OCI-LY3 (cell line): ENCODE measurements at regions not wholly inside any gene's neighbourhood (a gene's known extent, or its start where the extent isn't known, plus 50 kb on each side); places are given as distances from the start of the nearest gene placed in this dataset.

Experiments used
- H2AFZ ChIP-seq: fragments of 200-600, 300-600 bp; shearing (Covaris generic); 2 replicates; pipeline ENCODE4 v1.6.0; 2014; ENCODE audit warnings: antibody characterized with exemption, low read depth, low read length
- H3K27ac ChIP-seq: fragments of 200-600, 300-600 bp; sonication (generic); 2 replicates; pipeline ENCODE4 v1.5.1; 2014; ENCODE audit warnings: mild to moderate bottlenecking, low read length, moderate library complexity, mixed read lengths
- H3K27me3 ChIP-seq: fragments of 200-600, 300-600 bp; sonication (generic); 2 replicates; pipeline ENCODE4 v1.6.1; 2014; ENCODE audit warnings: low read depth, low read length, mixed read lengths
- H3K36me3 ChIP-seq: fragments of 200-600, 300-600 bp; sonication (generic); replicated peaks from 2 replicates; pipeline ENCODE3; 2014; ENCODE audit warnings: low read depth, low read length, mixed read lengths
- H3K4me1 ChIP-seq: fragments of 300-600, 200-600 bp; sonication (generic); 2 replicates; pipeline ENCODE4 v1.6.1; 2014; ENCODE audit warnings: low read length, mixed read lengths
- H3K4me2 ChIP-seq: fragments of 200-600, 300-600 bp; sonication (generic); 2 replicates; pipeline ENCODE4 v1.6.1; 2014; ENCODE audit warnings: low read length, mixed read lengths
- H3K4me3 ChIP-seq: fragments of 300-600, 200-600 bp; sonication (generic); 2 replicates; pipeline ENCODE4 v1.5.1; 2014; ENCODE audit warnings: antibody characterized with exemption, mild to moderate bottlenecking, low read length, moderate library complexity
- H3K79me2 ChIP-seq: fragments of 300-600, 200-600 bp; shearing (Covaris generic); 2 replicates; pipeline ENCODE4 v1.6.1; 2014; ENCODE audit warnings: mild to moderate bottlenecking, low read length, mixed read lengths
- H3K9ac ChIP-seq: fragments of 300-600, 200-600 bp; shearing (Covaris generic); 2 replicates; pipeline ENCODE4 v1.6.0; 2014; ENCODE audit warnings: mild to moderate bottlenecking, low read length, moderate library complexity
- H3K9me3 ChIP-seq: fragments of 200-600, 300-600 bp; shearing (Covaris generic); 2 replicates; pipeline ENCODE4 v1.6.1; 2014; ENCODE audit warnings: low read length, mixed read lengths; ENCODE audit not compliant: insufficient read depth
- H4K20me1 ChIP-seq: fragments of 200-600, 300-600 bp; sonication (generic); 2 replicates; pipeline ENCODE4 v1.6.1; 2016; ENCODE audit warnings: low read length, mixed read lengths; ENCODE audit not compliant: insufficient read depth
- CTCF ChIP-seq: fragments of 200-600, 300-600 bp; sonication (generic); IDR thresholded peaks from 2 replicates; pipeline ENCODE4 v1.5.1; 2014; ENCODE audit warnings: antibody characterized with exemption, low read length, low read depth
- EZH2phosphoT487 ChIP-seq: fragments of 200-600 bp; shearing (Covaris generic); IDR thresholded peaks from 2 replicates; pipeline ENCODE4 v1.6.1; 2018; ENCODE audit warnings: antibody characterized with exemption, mixed run types, low read depth

GRCh38 chr5:166211640-166212039, 2079.8 kb upstream of the WWC1 start:
- Histone ChIP-seq H3K27me3 (no peaks in the 10 kb centered on the region), H3K4me3 (no peak overlapping the region), H3K27ac (no peak overlapping the region), H3K36me3 (no peaks in the 10 kb centered on the region), H3K79me2 (no peaks in the 10 kb centered on the region), H2AFZ (no peak overlapping the region), H3K9me3 (no peaks in the 10 kb centered on the region), H3K4me2 (no peak overlapping the region), H4K20me1 (no peaks in the 10 kb centered on the region), H3K4me1 (no peaks in the 10 kb centered on the region), H3K9ac (no peak overlapping the region)
- TF ChIP-seq EZH2phosphoT487 (no peak), CTCF (no peak)

GRCh38 chr5:166236327-166236726, 2055.1 kb upstream of the WWC1 start:
- no peak overlapping the region for H3K4me3 ChIP-seq
- H3K9me3 ChIP-seq: no peaks in the 10 kb centered on the region
- no peaks in the 10 kb centered on the region for H3K79me2 ChIP-seq
- H3K4me2 ChIP-seq: no peak overlapping the region
- H3K4me1 ChIP-seq: no peaks in the 10 kb centered on the region
- no peaks in the 10 kb centered on the region for H4K20me1 ChIP-seq
- H2AFZ ChIP-seq: no peak overlapping the region
- H3K27ac ChIP-seq: no peak overlapping the region
- no peak for TF ChIP-seq CTCF
- TF ChIP-seq EZH2phosphoT487: no peak
- H3K36me3 ChIP-seq: no peaks in the 10 kb centered on the region
- no peak overlapping the region for H3K9ac ChIP-seq
- H3K27me3 ChIP-seq: no peaks in the 10 kb centered on the region

- H2AFZ ChIP-seq: no peak overlapping the region
- H3K27me3 ChIP-seq: no peaks in the 10 kb centered on the region
- H3K4me2 ChIP-seq: no peak overlapping the region
- no peak overlapping the region for H3K9ac ChIP-seq
- H3K79me2 ChIP-seq: no peaks in the 10 kb centered on the region
- H3K4me1 ChIP-seq: no peaks in the 10 kb centered on the region
- TF ChIP-seq CTCF (no peak), EZH2phosphoT487 (no peak)
- no peak overlapping the region for H3K4me3 ChIP-seq
- H3K9me3 ChIP-seq: no peaks in the 10 kb centered on the region
- H3K36me3 ChIP-seq: no peaks in the 10 kb centered on the region
- H4K20me1 ChIP-seq: no peaks in the 10 kb centered on the region
- H3K27ac ChIP-seq: no peak overlapping the region
These were observed 2050.7 kb upstream of the WWC1 start for GRCh38 chr5:166240705-166241104.

GRCh38 chr5:166245556-166245955, 2045.9 kb upstream of the WWC1 start:
- no peak overlapping the region for H3K4me3 ChIP-seq
- no peaks in the 10 kb centered on the region for H3K79me2 ChIP-seq
- no peak overlapping the region for H3K27ac ChIP-seq
- no peak overlapping the region for H3K4me2 ChIP-seq
- H3K9me3 ChIP-seq: no peaks in the 10 kb centered on the region
- no peak overlapping the region for H3K9ac ChIP-seq
- H3K36me3 ChIP-seq: no peaks in the 10 kb centered on the region
- no peak overlapping the region for H2AFZ ChIP-seq
- no peak for TF ChIP-seq EZH2phosphoT487
- no peak for TF ChIP-seq CTCF
- H3K27me3 ChIP-seq: no peaks in the 10 kb centered on the region
- no peaks in the 10 kb centered on the region for H4K20me1 ChIP-seq
- H3K4me1 ChIP-seq: no peaks in the 10 kb centered on the region
